HG03139 (cell line): ENCODE measurements at regions not wholly inside any gene's neighbourhood (a gene's known extent, or its start where the extent isn't known, plus 50 kb on each side); places are given as distances from the start of the nearest gene placed in this dataset.

Experiments
- ATAC-seq: cut with Tn5 transposase; IDR thresholded peaks from one replicate; pipeline ENCODE4 v1.9.1; 2021; ENCODE audit not compliant: unreplicated experiment

DNA sequence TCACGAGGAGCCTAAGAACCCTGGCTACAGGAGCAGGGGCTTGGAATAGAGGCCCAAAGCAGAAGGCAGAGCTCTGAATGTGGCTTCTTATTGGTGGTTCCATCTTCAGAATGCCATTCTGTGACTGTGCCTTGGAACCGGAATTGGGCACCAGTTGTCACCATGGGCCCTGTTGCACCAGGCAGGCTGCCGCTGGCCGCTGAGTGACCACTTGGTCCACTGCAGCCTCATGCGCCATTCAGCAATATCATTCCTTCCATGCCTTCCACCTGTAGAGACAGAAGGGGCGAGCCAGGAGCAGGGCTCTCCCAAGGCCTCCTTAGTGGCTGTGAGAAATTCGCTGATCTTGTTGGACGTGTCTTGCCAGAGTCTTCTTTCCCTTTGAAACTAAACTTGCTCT, 270.3 kb upstream of the CHD6 start:
- ATAC-seq = no peak

DNA sequence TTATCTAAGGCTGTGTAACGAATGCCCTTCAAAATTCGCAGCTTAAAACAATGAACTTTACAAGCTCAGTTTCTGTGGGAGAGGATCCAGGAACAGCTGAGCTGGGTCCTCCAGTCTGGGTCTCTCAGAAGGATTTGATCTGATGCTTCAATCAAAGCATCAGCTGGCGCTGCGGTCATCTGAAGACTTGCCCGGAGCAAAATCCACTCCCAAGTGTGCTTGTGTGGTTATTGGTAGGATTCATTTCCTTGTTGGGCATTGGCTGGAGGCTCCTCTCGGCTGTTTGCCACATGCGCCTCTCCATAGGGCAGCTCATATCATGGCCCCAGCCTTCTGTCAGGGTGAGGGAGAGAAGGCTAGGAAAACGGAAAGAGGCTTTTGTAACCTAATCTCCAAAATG, 269.3 kb upstream of the CHD6 start:
- ATAC-seq = no peak

GRCh38 chr20:41881466-41882046, 263.4 kb upstream of the CHD6 start:
- no peak for ATAC-seq

- ATAC-seq = no peak
Observed at GRCh38 chr20:41879123-41879522, 260.9 kb upstream of the CHD6 start.

DNA sequence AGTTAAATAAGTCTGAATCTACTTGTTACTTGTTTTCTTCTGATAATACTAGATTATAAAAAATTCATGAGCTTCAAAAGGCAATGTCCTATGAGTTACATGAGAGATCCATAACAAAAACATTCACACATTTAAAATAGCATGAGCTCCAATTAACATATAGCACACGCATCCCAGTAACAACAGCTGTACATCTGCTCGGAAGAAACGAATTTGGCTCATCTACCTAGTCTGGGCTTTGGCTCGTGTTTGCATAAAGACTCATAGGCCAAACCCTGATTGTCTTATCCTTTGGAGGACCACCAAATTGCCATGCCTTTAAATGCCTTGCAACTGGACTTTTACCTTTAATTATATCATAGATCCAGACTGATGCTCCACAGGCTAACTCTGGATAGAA, 259.7 kb upstream of the CHD6 start:
- ATAC-seq = no peak

DNA sequence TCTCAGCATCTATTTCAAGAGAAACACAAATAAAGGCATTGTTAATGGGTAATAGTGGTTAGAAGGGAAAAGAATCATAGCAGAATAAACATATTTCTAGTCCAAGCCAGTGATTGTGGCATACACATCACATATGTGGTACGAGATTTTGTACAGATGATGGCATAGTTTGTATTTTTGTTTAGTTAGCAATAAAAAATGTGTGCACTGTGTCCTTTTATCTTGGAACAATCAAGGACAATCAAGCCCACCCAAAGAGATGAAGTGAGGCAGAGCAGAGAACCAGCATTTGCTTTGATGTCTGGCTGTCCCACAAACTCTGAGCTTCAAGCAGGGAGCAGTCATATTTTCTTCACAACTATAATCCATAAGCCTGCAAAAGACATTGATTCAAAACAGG, 256.5 kb upstream of the CHD6 start:
- no peak for ATAC-seq

DNA sequence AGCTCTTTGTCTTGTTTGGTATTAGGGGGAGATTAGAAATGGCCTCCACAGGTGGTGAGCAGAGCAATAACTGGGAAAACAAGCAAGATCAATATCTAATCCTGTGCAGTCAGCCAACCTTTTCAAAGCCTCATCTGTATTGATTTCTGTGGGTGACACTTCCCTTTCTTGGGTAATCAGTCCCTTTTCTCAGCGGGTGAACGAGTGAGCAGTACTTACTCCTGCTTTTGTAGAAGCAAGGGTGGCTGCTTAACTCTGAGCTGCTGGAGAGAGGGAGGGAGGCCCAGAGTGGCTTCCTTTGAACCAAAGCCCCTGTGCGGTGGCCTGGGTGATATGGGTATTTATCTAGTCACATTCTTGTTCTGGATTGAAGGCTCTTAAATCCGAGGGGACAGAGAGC, 254.8 kb upstream of the CHD6 start:
- ATAC-seq = no peak

- ATAC-seq = no peak
Observed at GRCh38 chr20:41870869-41871462, 252.8 kb upstream of the CHD6 start.

DNA sequence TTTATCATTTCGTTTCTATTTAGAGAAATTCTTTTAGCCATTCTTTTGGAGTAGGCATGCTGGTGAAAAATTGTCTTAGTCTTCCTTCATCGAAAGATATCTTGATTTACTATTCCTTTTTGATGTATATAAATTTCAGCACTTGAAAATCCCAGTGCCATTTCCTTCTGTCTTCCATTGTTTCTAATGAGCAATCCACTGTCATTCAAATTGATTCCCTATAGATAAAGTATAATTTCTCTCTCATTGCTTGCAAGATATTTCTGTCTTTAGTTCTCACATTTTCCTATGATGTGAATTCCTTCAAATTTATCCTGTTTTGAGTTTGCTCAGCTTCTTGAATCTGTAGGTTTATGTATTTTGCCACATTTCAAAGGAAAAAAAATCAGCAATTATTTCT, 251.1 kb upstream of the CHD6 start:
- no peak for ATAC-seq

- no peak for ATAC-seq
Observed at GRCh38 chr20:41865938-41866337, 247.8 kb upstream of the CHD6 start.

- no peak for ATAC-seq
Observed at GRCh38 chr20:41862476-41862875, 244.3 kb upstream of the CHD6 start.

DNA sequence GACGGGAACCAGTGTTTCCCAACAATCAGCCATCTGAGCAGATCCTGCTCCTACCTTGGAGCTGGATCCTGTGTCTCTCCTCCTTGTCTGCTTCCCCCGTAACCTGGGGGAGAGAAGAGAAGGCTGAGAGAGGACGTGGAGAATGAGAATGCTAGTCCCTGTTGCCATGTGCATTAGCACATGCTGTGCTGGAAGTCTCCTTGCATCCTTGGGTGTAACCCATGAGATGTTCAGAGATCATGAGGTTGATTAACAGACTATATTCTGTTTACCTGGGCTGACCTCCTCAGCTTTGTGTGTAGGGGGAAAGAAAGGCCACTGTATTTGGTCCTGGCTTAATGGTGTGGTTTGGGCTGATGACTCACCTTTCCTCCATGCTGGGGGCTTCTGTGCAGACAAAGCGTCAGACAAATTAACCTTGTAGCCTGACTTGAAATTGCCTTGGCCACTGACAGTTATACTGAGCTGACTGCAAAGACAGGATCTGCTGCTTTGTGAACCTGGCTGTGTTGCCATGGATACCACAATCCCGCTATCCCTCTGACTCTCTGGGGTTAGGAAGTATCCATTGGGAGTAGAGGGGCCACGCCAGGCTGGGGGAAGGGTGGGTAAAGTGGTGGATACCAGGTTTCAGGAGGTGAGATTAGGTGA, 243.7 kb upstream of the CHD6 start:
- no peak for ATAC-seq

DNA sequence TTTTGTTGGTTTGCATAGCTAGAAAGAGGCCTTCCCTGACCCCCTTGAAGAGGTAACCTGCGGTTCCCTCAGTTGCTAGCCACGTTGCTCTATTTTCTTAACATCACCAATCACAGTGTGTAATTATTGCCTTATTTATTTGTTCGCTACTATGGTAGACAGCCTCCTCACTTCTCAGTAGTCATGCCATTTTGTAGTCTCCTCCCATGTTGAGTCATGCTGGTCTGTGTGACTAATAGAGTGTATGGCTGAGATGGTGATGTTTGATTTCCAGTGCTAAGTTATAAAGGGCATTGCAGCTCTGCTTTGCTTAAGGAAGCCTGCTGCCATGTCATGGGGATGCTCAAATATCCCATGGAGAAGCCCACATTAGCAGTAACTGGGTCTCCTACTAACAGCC, 236.6 kb upstream of the CHD6 start:
- no peak for ATAC-seq

- no peak for ATAC-seq
Observed at GRCh38 chr20:41853806-41854205, 235.6 kb upstream of the CHD6 start.

GRCh38 chr20:41848180-41848579, 230.0 kb upstream of the CHD6 start:
- no peak for ATAC-seq

DNA sequence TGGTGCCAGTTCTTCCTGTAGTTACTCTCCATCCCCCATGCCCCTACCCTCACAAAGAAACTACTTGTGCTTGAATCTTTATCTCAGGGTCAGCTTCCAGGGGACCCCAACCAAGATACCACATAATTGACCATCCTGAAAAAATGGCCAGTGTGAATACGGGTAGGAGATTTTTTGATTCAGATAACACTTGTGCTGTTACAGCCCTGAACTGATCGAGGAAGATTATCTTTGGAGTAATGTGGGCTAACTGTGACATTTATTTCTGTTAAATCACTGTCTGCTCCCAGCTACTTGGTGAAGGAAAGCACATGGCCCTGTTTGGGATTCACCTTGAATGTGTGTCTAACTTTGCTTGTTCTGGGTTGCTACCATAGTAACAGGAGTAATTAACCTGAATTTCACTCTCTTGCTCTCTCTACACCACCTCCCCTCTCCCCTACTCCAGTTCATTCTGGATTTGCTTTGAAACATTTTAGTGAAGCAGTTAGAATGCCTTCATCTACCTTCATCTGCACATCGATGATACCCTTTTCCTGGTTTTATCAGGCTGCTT, 219.6 kb upstream of the CHD6 start:
- no peak for ATAC-seq

GRCh38 chr20:41833739-41834138, 215.6 kb upstream of the CHD6 start:
- no peak for ATAC-seq

DNA sequence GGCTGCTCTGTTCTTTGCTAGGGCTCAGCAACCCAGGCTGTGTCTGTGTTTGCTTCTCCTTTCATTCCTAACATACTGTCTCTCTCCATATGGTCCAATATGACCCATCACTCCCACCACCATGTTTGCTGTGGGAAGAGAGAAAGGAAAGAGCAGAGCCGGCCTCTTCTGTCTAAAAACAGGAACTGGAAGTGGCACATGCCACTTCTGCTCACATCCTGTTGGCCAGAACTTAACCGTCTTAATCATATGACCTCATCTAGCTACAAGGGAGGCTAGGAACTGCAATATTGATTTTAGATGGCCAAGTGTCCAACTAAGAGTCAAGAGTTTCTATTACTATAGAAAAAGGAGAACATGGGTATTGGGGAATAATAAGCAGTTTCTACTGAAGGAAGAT, 212.5 kb upstream of the CHD6 start:
- ATAC-seq = no peak

GRCh38 chr20:41819436-41819835, 201.3 kb upstream of the CHD6 start:
- ATAC-seq = no peak

DNA sequence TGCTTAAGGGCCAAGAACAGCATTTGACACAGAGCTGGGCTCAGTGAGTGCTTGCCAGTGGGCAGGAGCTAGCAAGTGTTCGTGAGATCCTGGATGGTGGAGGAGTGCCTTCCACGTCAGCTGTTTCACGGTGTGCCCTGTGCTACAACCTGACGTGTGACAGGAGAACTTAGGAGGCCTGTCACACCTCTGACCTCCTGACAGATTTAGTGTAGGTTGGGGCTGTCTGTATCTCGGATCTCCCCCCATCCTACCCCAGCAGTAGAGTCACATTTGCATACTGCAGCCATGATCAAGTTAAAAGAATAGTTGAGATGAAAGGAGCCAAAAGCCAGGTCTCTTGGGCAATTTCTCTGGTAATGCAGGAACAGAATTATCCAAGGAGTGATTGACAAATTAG, 200.8 kb upstream of the CHD6 start:
- no peak for ATAC-seq

GRCh38 chr20:41818369-41818768, 200.2 kb upstream of the CHD6 start:
- ATAC-seq = no peak

DNA sequence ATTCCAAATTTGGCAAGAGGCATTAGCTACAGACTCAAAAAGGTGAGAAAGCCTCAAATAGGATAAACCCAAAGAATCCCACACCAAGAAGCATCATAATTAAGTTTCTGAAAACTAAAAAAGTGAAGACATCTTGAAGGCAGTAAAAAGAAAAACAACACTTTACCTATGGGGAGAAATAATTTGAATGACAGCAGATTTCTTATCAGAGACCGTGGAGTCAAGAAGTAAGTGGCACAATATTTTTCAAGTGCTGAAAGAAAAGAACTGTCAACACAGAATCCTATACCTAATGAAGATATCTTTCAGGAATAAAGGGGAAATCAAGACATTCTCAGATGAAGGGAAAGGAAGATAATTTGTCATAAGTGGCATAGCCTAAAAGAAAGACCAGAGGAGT, 193.3 kb upstream of the CHD6 start:
- no peak for ATAC-seq

DNA sequence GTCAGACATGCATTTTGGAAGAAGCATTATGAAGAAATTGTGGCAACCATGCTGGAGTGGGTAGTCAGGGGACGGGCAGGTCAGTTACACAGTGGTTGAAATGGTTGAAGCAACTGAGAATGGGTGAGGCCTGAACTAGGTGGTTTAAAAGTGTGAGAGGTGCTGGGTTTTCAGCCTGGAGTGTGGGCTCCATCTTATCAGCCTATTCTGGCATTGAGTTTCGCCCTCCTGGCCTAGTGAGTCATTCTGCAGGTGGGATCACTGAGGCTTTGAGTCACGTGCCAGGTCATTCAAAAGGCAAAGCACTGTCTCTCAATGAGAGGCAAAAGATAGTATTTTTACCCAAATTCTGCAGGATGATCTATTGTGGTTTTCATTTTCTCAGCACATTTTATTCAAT, 181.9 kb upstream of the CHD6 start:
- no peak for ATAC-seq
